Mesothelial cell of epicardium (in vitro differentiated cells): ENCODE measurements at regions not wholly inside any gene's neighbourhood (a gene's known extent, or its start where the extent isn't known, plus 50 kb on each side); places are given as distances from the start of the nearest gene placed in this dataset.

Experiments used
- DNase-seq, 2 experiments: peaks; one replicate each; pipeline ENCODE4 v3.0.0; 2021; ENCODE audit warnings: low spot score in 2 of 2; ENCODE audit not compliant: unreplicated experiment in 2 of 2
- H3K27ac Mint-ChIP-seq: 2 replicates; pipeline ENCODE4 v1.8.0; 2021; ENCODE audit warnings: mixed read lengths
- H3K27me3 Mint-ChIP-seq: 2 replicates; pipeline ENCODE4 v1.8.0; 2021; ENCODE audit warnings: low read depth, mixed read lengths
- H3K36me3 Mint-ChIP-seq: 2 replicates; pipeline ENCODE4 v1.8.0; 2021; ENCODE audit warnings: mixed read lengths
- H3K4me1 Mint-ChIP-seq: 2 replicates; pipeline ENCODE4 v1.8.0; 2021; ENCODE audit warnings: mixed read lengths
- H3K4me3 Mint-ChIP-seq: 2 replicates; pipeline ENCODE4 v1.8.0; 2021; ENCODE audit warnings: mild to moderate bottlenecking, moderate library complexity, mixed read lengths
- H3K9me3 Mint-ChIP-seq: 2 replicates; pipeline ENCODE4 v1.8.0; 2021; ENCODE audit warnings: mixed read lengths
- CTCF ChIP-seq: fragments of 200-600 bp; sonication (generic); IDR thresholded peaks from one replicate; pipeline ENCODE4 v1.5.0; 2021; ENCODE audit warnings: antibody characterized with exemption; ENCODE audit not compliant: unreplicated experiment

GRCh38 chr5:18881615-18882014 lies 1106.4 kb downstream of the CDH18 start:
- Mint-ChIP-seq H3K27me3 (no peaks in the 10 kb centered on the region), H3K4me1 (no peaks in the 10 kb centered on the region), H3K27ac (no peak overlapping the region), H3K4me3 (no peak overlapping the region), H3K36me3 (no peaks in the 10 kb centered on the region), H3K9me3 (no peaks in the 10 kb centered on the region)
- no peak for TF ChIP-seq CTCF
- DNase-seq: no peak

- no peaks in the 10 kb centered on the region for H3K27me3 Mint-ChIP-seq
- H3K36me3 Mint-ChIP-seq: no peaks in the 10 kb centered on the region
Observed at GRCh38 chr5:18882154-18882553, 1105.8 kb downstream of the CDH18 start.

GRCh38 chr5:18888821-18889220 lies 1099.2 kb downstream of the CDH18 start:
- H3K4me1 Mint-ChIP-seq: no peaks in the 10 kb centered on the region
- no peak overlapping the region for H3K27ac Mint-ChIP-seq
- no peaks in the 10 kb centered on the region for H3K36me3 Mint-ChIP-seq
- no peaks in the 10 kb centered on the region for H3K27me3 Mint-ChIP-seq
- no peak for DNase-seq
- TF ChIP-seq CTCF: no peak
- no peak overlapping the region for H3K4me3 Mint-ChIP-seq
- H3K9me3 Mint-ChIP-seq: peaks cover 20% of the 10 kb centered on the region

More at GRCh38 chr5:18882154-18882553, 1105.8 kb downstream of the CDH18 start:
- no peaks in the 10 kb centered on the region for H3K9me3 Mint-ChIP-seq
- H3K27ac Mint-ChIP-seq: no peak overlapping the region
- TF ChIP-seq CTCF: no peak
- no peaks in the 10 kb centered on the region for H3K4me1 Mint-ChIP-seq
- DNase-seq: no peak
- no peak overlapping the region for H3K4me3 Mint-ChIP-seq

GRCh38 chr5:18900644-18901043 lies 1087.4 kb downstream of the CDH18 start:
- no peak overlapping the region for H3K27ac Mint-ChIP-seq
- no peak overlapping the region for H3K4me3 Mint-ChIP-seq
- H3K27me3 Mint-ChIP-seq: no peaks in the 10 kb centered on the region
- no peak for DNase-seq
- H3K9me3 Mint-ChIP-seq: no peaks in the 10 kb centered on the region
- no peaks in the 10 kb centered on the region for H3K4me1 Mint-ChIP-seq
- H3K36me3 Mint-ChIP-seq: no peaks in the 10 kb centered on the region
- TF ChIP-seq CTCF: no peak

- H3K36me3 Mint-ChIP-seq: no peaks in the 10 kb centered on the region
- H3K27ac Mint-ChIP-seq: no peak overlapping the region
- H3K4me1 Mint-ChIP-seq: no peaks in the 10 kb centered on the region
- H3K9me3 Mint-ChIP-seq: no peaks in the 10 kb centered on the region
- no peaks in the 10 kb centered on the region for H3K27me3 Mint-ChIP-seq
- H3K4me3 Mint-ChIP-seq: no peak overlapping the region
- DNase-seq: no peak
- TF ChIP-seq CTCF: no peak
Observed at GRCh38 chr5:18920966-18921365, 1067.0 kb downstream of the CDH18 start.

- H3K27me3 Mint-ChIP-seq: no peaks in the 10 kb centered on the region
- no peak for DNase-seq
- no peak for TF ChIP-seq CTCF
- no peaks in the 10 kb centered on the region for H3K9me3 Mint-ChIP-seq
- H3K4me1 Mint-ChIP-seq: no peaks in the 10 kb centered on the region
- H3K27ac Mint-ChIP-seq: no peak overlapping the region
- no peaks in the 10 kb centered on the region for H3K36me3 Mint-ChIP-seq
- no peak overlapping the region for H3K4me3 Mint-ChIP-seq
Observed at GRCh38 chr5:18932081-18932480, 1055.9 kb downstream of the CDH18 start.
